ENCODE measurements at regions not wholly inside any gene's neighbourhood (a gene's known extent, or its start where the extent isn't known, plus 50 kb on each side); places are given as distances from the start of the nearest gene placed in this dataset.
A peak's percentile ranks its signal among the peaks of the same experiment; 100 is the strongest.

GRCh38 chr2:189268763-189269162, 89.2 kb upstream of the COL5A2 start:
- no peak for DNase-seq

- DNase-seq: no peak
These were observed 94.2 kb upstream of the COL5A2 start for GRCh38 chr2:189273734-189274133.

- no peak for DNase-seq
These were observed 94.8 kb upstream of the COL5A2 start for GRCh38 chr2:189274361-189274760.

- DNase-seq: peak; percentile 44
These were observed 96.7 kb upstream of the COL5A2 start for GRCh38 chr2:189276277-189276676.

GRCh38 chr2:189281201-189281600, 101.6 kb upstream of the COL5A2 start:
- DNase-seq: no peak

- DNase-seq: no peak
These were observed 105.8 kb upstream of the COL5A2 start for GRCh38 chr2:189285349-189285748.

- DNase-seq: peak; percentile 17
These were observed 106.5 kb upstream of the COL5A2 start for GRCh38 chr2:189285962-189286645.

- DNase-seq: no peak
These were observed 107.8 kb upstream of the COL5A2 start for GRCh38 chr2:189287363-189287762.

- peak; percentile 88 for DNase-seq
These were observed 108.5 kb upstream of the COL5A2 start for GRCh38 chr2:189287982-189288521.

GRCh38 chr2:189291460-189291859, 111.9 kb upstream of the COL5A2 start:
- DNase-seq: no peak

GRCh38 chr2:189293164-189293563, 113.6 kb upstream of the COL5A2 start:
- no peak for DNase-seq

- no peak for DNase-seq
These were observed 117.9 kb upstream of the COL5A2 start for GRCh38 chr2:189297446-189297845.

- DNase-seq: no peak
These were observed 118.5 kb upstream of the COL5A2 start for GRCh38 chr2:189298038-189298437.

GRCh38 chr2:189298481-189298880, 118.9 kb upstream of the COL5A2 start:
- DNase-seq: no peak

GRCh38 chr2:189299974-189300373, 120.4 kb upstream of the COL5A2 start:
- DNase-seq: no peak

- no peak for DNase-seq
These were observed 121.4 kb upstream of the COL5A2 start for GRCh38 chr2:189300916-189301315.

GRCh38 chr2:189302274-189302948, 122.8 kb upstream of the COL5A2 start:
- no peak for DNase-seq

GRCh38 chr2:189304360-189304759, 124.8 kb upstream of the COL5A2 start:
- DNase-seq: no peak

GRCh38 chr2:189305291-189305943, 125.9 kb upstream of the COL5A2 start:
- no peak for DNase-seq

- DNase-seq: no peak
These were observed 127.0 kb upstream of the COL5A2 start for GRCh38 chr2:189306525-189306924.

GRCh38 chr2:189308056-189308790, 128.7 kb upstream of the COL5A2 start:
- DNase-seq: no peak

- DNase-seq: no peak
These were observed 129.8 kb upstream of the COL5A2 start for GRCh38 chr2:189309331-189309730.

- DNase-seq: no peak
These were observed 129.1 kb upstream of the WDR75 start for GRCh38 chr2:189312211-189312610.

All from tongue (tissue), 1 donor.